ENCODE measurements at regions not wholly inside any gene's neighbourhood (a gene's known extent, or its start where the extent isn't known, plus 50 kb on each side); places are given as distances from the start of the nearest gene placed in this dataset.

DNA sequence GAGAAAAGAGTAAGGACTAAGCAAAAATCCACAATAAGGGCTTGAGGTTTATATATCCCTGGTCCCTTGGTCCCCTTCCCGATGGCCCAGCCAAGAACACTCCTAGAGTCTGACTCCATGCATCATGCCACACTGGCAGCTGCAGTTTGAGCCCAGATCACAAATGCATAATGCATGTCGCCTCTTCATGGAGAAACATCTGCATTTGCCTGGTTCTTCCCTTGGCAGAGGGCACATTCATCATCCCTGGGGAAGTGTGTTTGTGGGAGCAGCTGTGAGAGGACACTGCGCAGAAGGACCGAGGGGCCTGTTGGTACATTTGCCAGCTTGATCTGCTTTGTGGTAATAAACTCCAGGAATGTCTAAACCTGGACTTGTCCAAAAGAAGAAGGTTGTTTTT is 731.8 kb downstream of the FGF9 start:
- H3K4me1 Mint-ChIP-seq (ENCODE audit: low read depth), result no peaks in the 10 kb centered on the region
- H3K27ac Mint-ChIP-seq, result no peak overlapping the region
- no peak overlapping the region for H3K4me3 Mint-ChIP-seq
- H3K36me3 Mint-ChIP-seq (ENCODE audit: low read depth), result no peaks in the 10 kb centered on the region
- H3K9me3 Mint-ChIP-seq, result no peaks in the 10 kb centered on the region
- no peaks in the 10 kb centered on the region for H3K27me3 Mint-ChIP-seq

- peaks cover 2% of the 10 kb centered on the region for H3K27me3 Mint-ChIP-seq
- no peaks in the 10 kb centered on the region for H3K9me3 Mint-ChIP-seq
- H3K4me1 Mint-ChIP-seq (ENCODE audit: low read depth), result no peaks in the 10 kb centered on the region
Measured at GRCh38 chr13:22403144-22403543, 732.3 kb downstream of the FGF9 start.

DNA sequence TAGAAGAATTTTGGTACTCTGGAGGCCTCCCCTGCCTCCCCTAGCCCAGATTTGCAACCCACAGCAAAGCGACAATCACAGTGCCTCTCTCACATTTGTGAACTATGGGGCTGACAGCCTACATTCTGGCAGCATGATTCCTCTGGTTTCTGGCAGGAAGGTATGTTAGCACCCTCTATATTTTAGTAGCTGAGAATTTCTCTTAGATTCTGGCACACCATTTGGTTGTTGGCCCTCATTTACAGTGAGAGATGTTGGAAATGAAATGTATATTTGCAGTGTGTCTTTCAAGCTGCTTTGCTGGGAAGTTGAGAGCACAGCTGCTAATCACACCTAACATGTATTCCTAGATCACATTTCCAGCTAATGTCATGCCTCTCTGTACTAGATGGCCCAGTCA is 735.0 kb downstream of the FGF9 start:
- H3K9me3 Mint-ChIP-seq, result peaks cover 4% of the 10 kb centered on the region
- H3K4me3 Mint-ChIP-seq, result no peak overlapping the region
- no peaks in the 10 kb centered on the region for H3K4me1 Mint-ChIP-seq (ENCODE audit: low read depth)
- H3K36me3 Mint-ChIP-seq (ENCODE audit: low read depth), result no peaks in the 10 kb centered on the region
- H3K27ac Mint-ChIP-seq, result no peak overlapping the region
- peaks cover 4% of the 10 kb centered on the region for H3K27me3 Mint-ChIP-seq

More at GRCh38 chr13:22403144-22403543, 732.3 kb downstream of the FGF9 start:
- H3K4me3 Mint-ChIP-seq, result no peak overlapping the region
- H3K36me3 Mint-ChIP-seq (ENCODE audit: low read depth), result no peaks in the 10 kb centered on the region
- H3K27ac Mint-ChIP-seq, result no peak overlapping the region

- H3K4me3 Mint-ChIP-seq, result no peak overlapping the region
- H3K27ac Mint-ChIP-seq, result no peak overlapping the region
Measured at GRCh38 chr13:22412452-22412851, 741.6 kb downstream of the FGF9 start.

GRCh38 chr13:22422023-22422422 is 751.1 kb downstream of the FGF9 start:
- Mint-ChIP-seq H3K27ac (no peak overlapping the region), H3K36me3 (ENCODE audit: low read depth) (no peaks in the 10 kb centered on the region), H3K27me3 (no peaks in the 10 kb centered on the region), H3K4me3 (no peak overlapping the region), H3K9me3 (peaks cover 21% of the 10 kb centered on the region), H3K4me1 (ENCODE audit: low read depth) (no peaks in the 10 kb centered on the region)

More at GRCh38 chr13:22412452-22412851, 741.6 kb downstream of the FGF9 start:
- peaks cover 30% of the 10 kb centered on the region for H3K9me3 Mint-ChIP-seq
- H3K27me3 Mint-ChIP-seq, result peaks cover 15% of the 10 kb centered on the region
- H3K4me1 Mint-ChIP-seq (ENCODE audit: low read depth), result no peaks in the 10 kb centered on the region
- H3K36me3 Mint-ChIP-seq (ENCODE audit: low read depth), result no peaks in the 10 kb centered on the region

DNA sequence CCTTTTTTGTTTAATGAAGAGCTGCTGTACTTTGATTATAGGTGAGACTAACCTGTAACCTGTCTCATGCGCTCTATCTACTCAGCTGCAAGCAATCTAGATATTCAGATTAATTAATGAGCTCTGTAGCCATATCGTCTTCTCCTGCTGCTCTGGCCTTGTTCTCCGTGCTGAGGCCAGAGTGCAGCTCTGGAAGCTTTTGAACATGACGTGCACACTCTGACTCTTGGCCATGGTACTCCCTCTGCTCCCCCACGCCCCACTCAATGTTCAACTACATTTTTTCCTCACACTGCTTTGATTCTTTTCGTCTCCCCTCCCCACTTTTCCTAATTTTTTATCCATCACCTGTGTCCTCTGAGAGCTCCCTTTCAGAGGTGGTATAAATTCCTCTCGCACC is 751.8 kb downstream of the FGF9 start:
- Mint-ChIP-seq H3K4me1 (ENCODE audit: low read depth) (no peaks in the 10 kb centered on the region), H3K36me3 (ENCODE audit: low read depth) (no peaks in the 10 kb centered on the region), H3K27me3 (no peaks in the 10 kb centered on the region), H3K9me3 (peaks cover 21% of the 10 kb centered on the region), H3K27ac (no peak overlapping the region), H3K4me3 (no peak overlapping the region)

- no peak overlapping the region for H3K27ac Mint-ChIP-seq
- H3K9me3 Mint-ChIP-seq, result peaks cover 17% of the 10 kb centered on the region
- no peak overlapping the region for H3K4me3 Mint-ChIP-seq
- no peaks in the 10 kb centered on the region for H3K36me3 Mint-ChIP-seq (ENCODE audit: low read depth)
- no peaks in the 10 kb centered on the region for H3K27me3 Mint-ChIP-seq
- no peaks in the 10 kb centered on the region for H3K4me1 Mint-ChIP-seq (ENCODE audit: low read depth)
Measured at GRCh38 chr13:22423261-22423660, 752.4 kb downstream of the FGF9 start.

DNA sequence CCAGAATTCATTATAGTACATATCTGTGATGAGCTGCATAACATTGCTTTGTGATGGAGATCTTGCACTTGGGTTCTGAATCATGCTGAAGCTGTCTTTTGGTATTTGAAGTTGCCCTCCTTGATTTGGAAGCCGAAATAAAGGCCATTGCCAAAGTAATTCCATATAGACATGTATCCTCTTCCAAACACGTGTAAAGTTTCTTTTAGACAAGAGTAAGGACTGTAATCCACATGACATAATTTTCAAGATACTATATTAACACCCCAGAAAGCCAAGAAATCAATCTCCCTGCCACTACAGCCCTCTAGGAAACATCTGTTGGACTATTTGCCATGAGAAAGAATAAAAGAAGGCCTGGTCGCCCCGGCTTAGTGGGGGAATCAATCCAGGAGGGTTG is 754.2 kb downstream of the FGF9 start:
- Mint-ChIP-seq H3K4me3 (no peak overlapping the region), H3K27ac (no peak overlapping the region), H3K4me1 (ENCODE audit: low read depth) (no peaks in the 10 kb centered on the region), H3K9me3 (peaks cover 11% of the 10 kb centered on the region), H3K36me3 (ENCODE audit: low read depth) (no peaks in the 10 kb centered on the region), H3K27me3 (no peaks in the 10 kb centered on the region)

DNA sequence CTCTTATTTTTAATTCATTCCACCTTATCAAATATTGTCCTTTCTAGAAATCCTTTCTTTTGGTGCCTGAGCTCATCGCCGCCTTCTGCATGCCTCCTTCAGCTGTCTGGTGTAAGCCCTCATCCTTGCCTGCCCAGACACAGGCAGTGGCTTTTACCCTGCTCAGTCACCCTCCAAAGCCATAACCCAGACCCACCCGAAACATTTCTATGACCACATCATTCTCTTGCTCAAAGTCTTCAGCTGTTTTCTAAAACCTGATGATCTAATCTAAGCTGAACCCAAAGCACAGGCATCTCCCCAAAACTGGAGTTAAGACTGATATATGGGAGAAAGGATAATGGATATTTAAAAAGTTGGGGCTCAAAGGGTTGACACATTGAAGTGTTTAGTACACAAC is 753.7 kb upstream of the SGCG start:
- Mint-ChIP-seq H3K4me1 (ENCODE audit: low read depth) (no peaks in the 10 kb centered on the region), H3K36me3 (ENCODE audit: low read depth) (no peaks in the 10 kb centered on the region), H3K27me3 (no peaks in the 10 kb centered on the region), H3K4me3 (no peak overlapping the region), H3K27ac (no peak overlapping the region), H3K9me3 (peaks cover 10% of the 10 kb centered on the region)

DNA sequence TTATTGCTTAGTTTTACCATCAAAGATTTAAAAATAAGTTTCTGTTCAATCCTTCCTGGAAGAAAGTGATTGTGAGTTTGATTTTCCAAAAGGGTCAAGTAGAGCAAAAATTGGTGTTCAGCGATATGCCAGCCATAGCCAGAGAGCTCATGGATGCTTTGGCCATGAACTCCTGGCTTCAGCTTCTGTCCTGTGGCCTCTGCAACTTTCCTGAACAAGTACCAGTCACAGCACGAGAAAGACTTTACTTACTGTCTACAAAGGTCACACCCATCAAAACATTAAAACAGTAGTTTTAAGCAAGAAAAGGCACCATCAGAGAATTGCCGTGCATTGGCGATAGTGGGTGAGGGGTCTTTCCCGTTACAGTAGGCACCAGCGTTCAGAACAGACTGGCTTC is 753.0 kb upstream of the SGCG start:
- no peaks in the 10 kb centered on the region for H3K27me3 Mint-ChIP-seq
- H3K27ac Mint-ChIP-seq, result no peak overlapping the region
- peaks cover 13% of the 10 kb centered on the region for H3K9me3 Mint-ChIP-seq
- H3K4me1 Mint-ChIP-seq (ENCODE audit: low read depth), result no peaks in the 10 kb centered on the region
- H3K4me3 Mint-ChIP-seq, result no peak overlapping the region
- no peaks in the 10 kb centered on the region for H3K36me3 Mint-ChIP-seq (ENCODE audit: low read depth)

GRCh38 chr13:22428188-22428828 is 752.5 kb upstream of the SGCG start:
- H3K4me3 Mint-ChIP-seq, result no peak overlapping the region
- no peak overlapping the region for H3K27ac Mint-ChIP-seq
- peaks cover 12% of the 10 kb centered on the region for H3K9me3 Mint-ChIP-seq
- H3K36me3 Mint-ChIP-seq (ENCODE audit: low read depth), result no peaks in the 10 kb centered on the region
- no peaks in the 10 kb centered on the region for H3K4me1 Mint-ChIP-seq (ENCODE audit: low read depth)
- no peaks in the 10 kb centered on the region for H3K27me3 Mint-ChIP-seq

DNA sequence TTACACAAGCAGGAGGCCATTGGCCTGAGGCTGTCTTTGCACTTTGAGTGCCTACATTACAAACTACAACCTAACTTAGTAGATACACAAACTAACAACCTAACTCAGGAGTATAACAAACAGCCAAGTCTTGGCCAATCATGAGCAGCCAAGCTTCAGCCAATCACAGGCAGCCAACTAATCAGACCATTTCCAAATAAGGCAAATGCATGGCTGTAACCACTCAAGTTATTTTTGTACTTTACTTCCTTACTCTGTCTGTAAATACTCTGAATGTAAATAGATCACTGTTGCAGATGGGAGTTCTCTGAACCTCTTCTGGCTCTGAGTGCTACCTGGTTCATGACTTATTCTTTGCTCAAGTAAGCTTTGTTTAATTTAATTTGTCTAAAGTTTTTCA is 748.1 kb upstream of the SGCG start:
- no peak overlapping the region for H3K27ac Mint-ChIP-seq
- H3K27me3 Mint-ChIP-seq, result no peaks in the 10 kb centered on the region
- H3K4me3 Mint-ChIP-seq, result no peak overlapping the region
- peaks cover 12% of the 10 kb centered on the region for H3K9me3 Mint-ChIP-seq
- no peaks in the 10 kb centered on the region for H3K36me3 Mint-ChIP-seq (ENCODE audit: low read depth)
- no peaks in the 10 kb centered on the region for H3K4me1 Mint-ChIP-seq (ENCODE audit: low read depth)

GRCh38 chr13:22447132-22447886 is 733.5 kb upstream of the SGCG start:
- Mint-ChIP-seq H3K4me3 (no peak overlapping the region), H3K9me3 (no peaks in the 10 kb centered on the region), H3K27me3 (peaks cover 10% of the 10 kb centered on the region), H3K4me1 (ENCODE audit: low read depth) (no peaks in the 10 kb centered on the region), H3K27ac (no peak overlapping the region), H3K36me3 (ENCODE audit: low read depth) (no peaks in the 10 kb centered on the region)

DNA sequence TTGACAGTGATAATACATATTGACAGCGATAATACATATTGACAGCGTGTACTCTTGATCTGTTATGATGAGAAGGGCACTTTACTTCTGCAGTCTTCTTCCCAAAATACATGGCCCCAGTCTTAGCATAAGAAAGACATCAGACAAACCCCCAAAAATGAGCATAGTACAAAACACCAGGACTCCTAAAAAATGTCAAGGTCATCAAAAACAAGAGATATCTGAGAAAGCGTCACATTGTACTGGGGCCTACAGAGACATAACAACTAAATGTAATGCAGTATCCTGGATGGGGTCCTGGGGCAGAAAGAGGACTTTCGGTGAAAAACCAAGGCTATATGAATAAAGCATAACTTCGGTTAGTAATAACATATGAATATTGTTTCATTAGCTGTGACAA is 731.5 kb upstream of the SGCG start:
- Mint-ChIP-seq H3K27me3 (peaks cover 10% of the 10 kb centered on the region), H3K27ac (no peak overlapping the region), H3K4me1 (ENCODE audit: low read depth) (no peaks in the 10 kb centered on the region), H3K4me3 (no peak overlapping the region), H3K9me3 (no peaks in the 10 kb centered on the region), H3K36me3 (ENCODE audit: low read depth) (no peaks in the 10 kb centered on the region)

DNA sequence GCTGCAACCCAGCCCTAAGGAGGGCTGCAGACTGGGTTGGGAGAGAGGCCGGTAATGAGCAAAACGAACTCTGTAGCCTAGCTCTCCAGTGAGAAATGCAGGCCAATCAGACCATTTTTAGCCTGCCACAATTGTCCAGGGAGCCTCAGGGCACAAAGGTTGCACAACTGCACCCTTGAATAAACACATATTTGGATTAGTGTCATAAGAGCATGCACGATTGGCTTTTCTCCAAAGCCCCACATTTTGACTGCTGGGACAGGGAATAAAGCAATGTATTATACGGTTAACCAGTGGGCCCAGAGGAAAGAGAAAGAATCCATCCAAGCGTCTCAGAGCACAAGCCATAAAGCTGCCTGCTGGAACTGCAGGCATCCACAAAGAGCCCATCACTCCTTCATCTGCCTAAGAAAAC is 729.4 kb upstream of the SGCG start:
- Mint-ChIP-seq H3K36me3 (ENCODE audit: low read depth) (no peaks in the 10 kb centered on the region), H3K27ac (no peak overlapping the region), H3K4me1 (ENCODE audit: low read depth) (no peaks in the 10 kb centered on the region), H3K27me3 (peaks cover 9% of the 10 kb centered on the region), H3K4me3 (no peak overlapping the region), H3K9me3 (no peaks in the 10 kb centered on the region)

GRCh38 chr13:22454586-22454985 is 726.2 kb upstream of the SGCG start:
- H3K27me3 Mint-ChIP-seq, result no peaks in the 10 kb centered on the region
- no peak overlapping the region for H3K4me3 Mint-ChIP-seq
- H3K4me1 Mint-ChIP-seq (ENCODE audit: low read depth), result no peaks in the 10 kb centered on the region
- H3K27ac Mint-ChIP-seq, result no peak overlapping the region
- H3K36me3 Mint-ChIP-seq (ENCODE audit: low read depth), result no peaks in the 10 kb centered on the region
- H3K9me3 Mint-ChIP-seq, result no peaks in the 10 kb centered on the region
